H9 (cell line): ENCODE measurements at regions not wholly inside any gene's neighbourhood (a gene's known extent, or its start where the extent isn't known, plus 50 kb on each side); places are given as distances from the start of the nearest gene placed in this dataset.

Source experiments
- DNase-seq: peaks from one replicate; pipeline ENCODE4 v3.0.0-alpha.2; 2017
- H2AFZ ChIP-seq: one replicate; pipeline ENCODE4 v1.6.1; 2013; ENCODE audit warnings: mild to moderate bottlenecking, low read length, control low read depth, moderate library complexity
- H2AK5ac ChIP-seq: 2 replicates; pipeline ENCODE4 v1.6.1; 2013; ENCODE audit warnings: low read length, control low read depth, mixed read lengths; ENCODE audit not compliant: insufficient read length
- H2BK120ac ChIP-seq: one replicate; pipeline ENCODE4 v1.6.1; 2013; ENCODE audit warnings: low read depth, mild to moderate bottlenecking, low read length, control low read depth, inconsistent platforms; ENCODE audit not compliant: poor library complexity, severe bottlenecking
- H2BK12ac ChIP-seq: 2 replicates; pipeline ENCODE4 v1.6.1; 2013; ENCODE audit warnings: low read length, control low read depth, mixed read lengths, low read depth; ENCODE audit not compliant: insufficient read length
- H2BK15ac ChIP-seq: 2 replicates; pipeline ENCODE4 v1.6.1; 2013; ENCODE audit warnings: low read depth, low read length, control low read depth
- H2BK20ac ChIP-seq: one replicate; pipeline ENCODE4 v1.6.1; 2013; ENCODE audit warnings: low read depth, mild to moderate bottlenecking, low read length, control low read depth, inconsistent platforms; ENCODE audit not compliant: poor library complexity, severe bottlenecking
- H2BK5ac ChIP-seq: 2 replicates; pipeline ENCODE4 v1.6.1; 2013; ENCODE audit warnings: low read length, control low read depth, mixed read lengths; ENCODE audit not compliant: insufficient read length
- H3K14ac ChIP-seq: 2 replicates; pipeline ENCODE4 v1.6.1; 2013; ENCODE audit warnings: low read length, control low read depth; ENCODE audit not compliant: insufficient read depth
- H3K18ac ChIP-seq: 2 replicates; pipeline ENCODE4 v1.6.1; 2013; ENCODE audit warnings: low read depth, mild to moderate bottlenecking, mixed read lengths, low read length, control low read depth; ENCODE audit not compliant: insufficient read length
- H3K23ac ChIP-seq: 2 replicates; pipeline ENCODE4 v1.6.1; 2013; ENCODE audit warnings: low read length, control low read depth, mixed read lengths, low read depth; ENCODE audit not compliant: insufficient read length
- H3K23me2 ChIP-seq: 2 replicates; pipeline ENCODE4 v1.6.1; 2013; ENCODE audit warnings: low read depth, mild to moderate bottlenecking, mixed read lengths, low read length, control low read depth; ENCODE audit not compliant: insufficient read length, poor library complexity, severe bottlenecking
- H3K27ac ChIP-seq: 2 replicates; pipeline ENCODE4 v1.5.1; 2013; ENCODE audit warnings: low read length, control low read depth, mixed read lengths, low read depth; ENCODE audit not compliant: insufficient read length
- H3K27me3 ChIP-seq: 2 replicates; pipeline ENCODE4 v1.6.1; 2013; ENCODE audit warnings: low read length, control low read depth, inconsistent platforms; ENCODE audit not compliant: insufficient read depth
- H3K4ac ChIP-seq: 2 replicates; pipeline ENCODE4 v1.6.1; 2013; ENCODE audit warnings: low read depth, mild to moderate bottlenecking, control low read depth, inconsistent platforms, low read length, moderate library complexity
- H3K4me1 ChIP-seq: 2 replicates; pipeline ENCODE4 v1.6.1; 2013; ENCODE audit warnings: low read length, control low read depth, inconsistent platforms; ENCODE audit not compliant: insufficient read depth
- H3K4me2 ChIP-seq: 2 replicates; pipeline ENCODE4 v1.6.1; 2013; ENCODE audit warnings: low read length, control low read depth, mixed read lengths; ENCODE audit not compliant: insufficient read length, insufficient read depth
- H3K56ac ChIP-seq: 2 replicates; pipeline ENCODE4 v1.6.1; 2013; ENCODE audit warnings: low read depth, mild to moderate bottlenecking, mixed read lengths, low read length, control low read depth; ENCODE audit not compliant: insufficient read length
- H3K79me1 ChIP-seq: 2 replicates; pipeline ENCODE4 v1.6.1; 2013; ENCODE audit warnings: low read depth, mild to moderate bottlenecking, moderate library complexity, low read length, control low read depth, inconsistent platforms; ENCODE audit not compliant: insufficient read depth, poor library complexity, severe bottlenecking
- H3K79me2 ChIP-seq: 2 replicates; pipeline ENCODE4 v1.6.1; 2013; ENCODE audit warnings: low read length, control low read depth, inconsistent platforms; ENCODE audit not compliant: insufficient read depth
- H3K9ac ChIP-seq: 2 replicates; pipeline ENCODE4 v1.6.1; 2013; ENCODE audit warnings: low read length, control low read depth, mixed read lengths; ENCODE audit not compliant: insufficient read length; ENCODE audit errors: extremely low read depth
- H3K9me3 ChIP-seq: one replicate; pipeline ENCODE4 v1.6.1; 2013; ENCODE audit warnings: low read depth, low read length, inconsistent platforms; ENCODE audit not compliant: control insufficient read depth
- H3T11ph ChIP-seq: one replicate; pipeline ENCODE4 v1.6.1; 2013; ENCODE audit warnings: mild to moderate bottlenecking, low read length, control low read depth, inconsistent platforms
- H4K20me1 ChIP-seq: one replicate; pipeline ENCODE4 v1.6.1; 2013; ENCODE audit not compliant: control insufficient read depth, insufficient read length, insufficient read depth
- H4K5ac ChIP-seq: 2 replicates; pipeline ENCODE4 v1.6.1; 2013; ENCODE audit warnings: low read depth, mild to moderate bottlenecking, mixed read lengths, low read length, control low read depth; ENCODE audit not compliant: insufficient read length
- H4K8ac ChIP-seq: replicated peaks from 2 replicates; pipeline ENCODE4 v1.6.1; 2013; ENCODE audit warnings: low read length, control low read depth, mixed read lengths, low read depth; ENCODE audit not compliant: insufficient read length
- H4K91ac ChIP-seq: 2 replicates; pipeline ENCODE4 v1.6.1; 2013; ENCODE audit warnings: low read depth, mild to moderate bottlenecking, moderate library complexity, mixed read lengths, low read length, control low read depth; ENCODE audit not compliant: insufficient read length
- H3K27ac Mint-ChIP-seq, 3 experiments: 2 replicates in 2 of 3; 3 replicates in 1 of 3; pipeline ENCODE4 v1.8.0; 2020 to 2021; ENCODE audit warnings: mixed read lengths in 3 of 3, mild to moderate bottlenecking in 1 of 3, moderate library complexity in 1 of 3
- H3K27me3 Mint-ChIP-seq: 2 replicates; pipeline ENCODE4 v1.8.0; 2021; ENCODE audit warnings: low read depth, mild to moderate bottlenecking, moderate library complexity, mixed read lengths
- H3K36me3 Mint-ChIP-seq, 3 experiments: 2 replicates in 2 of 3; 3 replicates in 1 of 3; pipeline ENCODE4 v1.8.0; 2020 to 2021; ENCODE audit warnings: low read depth in 3 of 3, mixed read lengths in 3 of 3; ENCODE audit not compliant: insufficient read depth in 1 of 3
- H3K4me1 Mint-ChIP-seq, 2 experiments: 2 replicates each; pipeline ENCODE4 v1.8.0; 2020; ENCODE audit warnings: mixed read lengths in 2 of 2
- H3K4me3 Mint-ChIP-seq, 2 experiments: 2 replicates in 1 of 2; 3 replicates in 1 of 2; pipeline ENCODE4 v1.8.0; 2020 to 2021; ENCODE audit warnings: mild to moderate bottlenecking in 2 of 2, mixed read lengths in 2 of 2, moderate library complexity in 1 of 2
- H3K9me3 Mint-ChIP-seq, 2 experiments: 2 replicates in 1 of 2; 3 replicates in 1 of 2; pipeline ENCODE4 v1.8.0; 2020; ENCODE audit warnings: mild to moderate bottlenecking in 2 of 2, mixed read lengths in 2 of 2, moderate library complexity in 1 of 2
- WGBS: extraction: QIAGEN DNeasy Blood & Tissue Kit; methylation state at CpG from one replicate; pipeline ENCODE4 v1.1.7; 2013; ENCODE audit warnings: missing lambda C conversion rate, low lambda C conversion rate, mixed read lengths; ENCODE audit not compliant: insufficient read length; ENCODE audit errors: extremely low coverage; 5-methylcytosine and 5-hydroxymethylcytosine counted together
- TF ChIP-seq, protein P1 (sequence below): fragments of 200-600 bp; sonication (generic); conservative IDR thresholded peaks from 3 replicates; pipeline ENCODE4 v1.8.0; 2021; ENCODE audit warnings: antibody characterized with exemption, mild to moderate bottlenecking

DNA sequence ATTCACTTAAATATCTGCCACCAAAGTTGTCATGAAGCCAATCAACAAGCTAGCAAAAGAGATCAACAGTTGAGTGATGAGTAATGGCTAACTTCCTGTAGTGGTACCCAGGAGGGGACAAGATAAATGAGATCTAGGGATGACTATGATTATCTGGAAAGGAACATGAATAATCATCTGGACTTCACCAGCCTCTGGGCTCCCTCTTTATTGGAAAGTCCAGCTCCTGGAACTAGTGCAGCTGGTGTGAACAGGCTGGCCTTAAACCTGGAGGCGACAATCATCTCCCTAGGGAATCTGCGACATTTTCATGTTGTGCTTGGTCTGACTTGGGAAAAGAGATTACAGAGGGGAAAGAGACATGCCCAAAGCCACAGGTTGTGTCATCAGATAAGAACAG, 518.6 kb downstream of the GRIN2A start:
- H3K23me2 ChIP-seq = no peaks in the 10 kb centered on the region
- H3K18ac ChIP-seq = no peak overlapping the region
- H3K27ac Mint-ChIP-seq = no peak overlapping the region
- no peak overlapping the region for H2BK120ac ChIP-seq
- H3K9ac ChIP-seq = no peak overlapping the region
- no peak overlapping the region for H2AK5ac ChIP-seq
- H2BK12ac ChIP-seq = no peak overlapping the region
- 0 out of 2 replicates have a peak, but pooled peaks cover 1% of the 10 kb centered on the region for H3K27me3 Mint-ChIP-seq
- no peak overlapping the region for H3K56ac ChIP-seq
- H3K4me1 ChIP-seq = no peaks in the 10 kb centered on the region
- H3K4me3 Mint-ChIP-seq = no peak overlapping the region
- H2BK5ac ChIP-seq = no peak overlapping the region
- H3K9me3 Mint-ChIP-seq = peaks cover 0 to 4% of the 10 kb centered on the region in 2 experiments; a peak in 1 of 5 replicates
- no peak overlapping the region for H4K5ac ChIP-seq
- H2BK15ac ChIP-seq = no peak overlapping the region
- H4K91ac ChIP-seq = no peak overlapping the region
- H3K4me1 Mint-ChIP-seq = peaks cover 20 to 25% of the 10 kb centered on the region in 2 experiments
- H4K8ac ChIP-seq = no peak overlapping the region
- TF ChIP-seq, protein P1, sequence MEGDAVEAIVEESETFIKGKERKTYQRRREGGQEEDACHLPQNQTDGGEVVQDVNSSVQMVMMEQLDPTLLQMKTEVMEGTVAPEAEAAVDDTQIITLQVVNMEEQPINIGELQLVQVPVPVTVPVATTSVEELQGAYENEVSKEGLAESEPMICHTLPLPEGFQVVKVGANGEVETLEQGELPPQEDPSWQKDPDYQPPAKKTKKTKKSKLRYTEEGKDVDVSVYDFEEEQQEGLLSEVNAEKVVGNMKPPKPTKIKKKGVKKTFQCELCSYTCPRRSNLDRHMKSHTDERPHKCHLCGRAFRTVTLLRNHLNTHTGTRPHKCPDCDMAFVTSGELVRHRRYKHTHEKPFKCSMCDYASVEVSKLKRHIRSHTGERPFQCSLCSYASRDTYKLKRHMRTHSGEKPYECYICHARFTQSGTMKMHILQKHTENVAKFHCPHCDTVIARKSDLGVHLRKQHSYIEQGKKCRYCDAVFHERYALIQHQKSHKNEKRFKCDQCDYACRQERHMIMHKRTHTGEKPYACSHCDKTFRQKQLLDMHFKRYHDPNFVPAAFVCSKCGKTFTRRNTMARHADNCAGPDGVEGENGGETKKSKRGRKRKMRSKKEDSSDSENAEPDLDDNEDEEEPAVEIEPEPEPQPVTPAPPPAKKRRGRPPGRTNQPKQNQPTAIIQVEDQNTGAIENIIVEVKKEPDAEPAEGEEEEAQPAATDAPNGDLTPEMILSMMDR = no peak
- H3K4ac ChIP-seq = no peak overlapping the region
- H3K9me3 ChIP-seq = no peaks in the 10 kb centered on the region
- no peak overlapping the region for H3T11ph ChIP-seq
- H3K27ac ChIP-seq = no peak overlapping the region
- DNase-seq = no peak
- H4K20me1 ChIP-seq = no peaks in the 10 kb centered on the region
- no peak overlapping the region for H3K4me2 ChIP-seq
- H3K36me3 Mint-ChIP-seq = peaks cover 4 to 18% (median 9%) of the 10 kb centered on the region in 3 experiments; a peak in 5 of 7 replicates
- no peak overlapping the region for H3K23ac ChIP-seq
- no peak overlapping the region for H2BK20ac ChIP-seq
- no peak overlapping the region for H2AFZ ChIP-seq
- WGBS = no CpG with 5 or more reads among the region's 2 CpGs
- no peaks in the 10 kb centered on the region for H3K79me1 ChIP-seq
- 0 out of 2 replicates have a peak, but pooled peaks cover 2% of the 10 kb centered on the region for H3K79me2 ChIP-seq
- no peaks in the 10 kb centered on the region for H3K27me3 ChIP-seq
- H3K14ac ChIP-seq = no peak overlapping the region
